ENCODE measurements at regions not wholly inside any gene's neighbourhood (a gene's known extent, or its start where the extent isn't known, plus 50 kb on each side); places are given as distances from the start of the nearest gene placed in this dataset.
"Not testable (repeated sequence)": the region's sequence is repeated elsewhere in the genome, so short reads cannot be mapped to it uniquely, and the experiment has no call there.

GRCh38 chr5:68066277-68066955 is 149.1 kb upstream of the PIK3R1 start:
- no peak overlapping the region for H3K4me3 Mint-ChIP-seq
- H3K36me3 Mint-ChIP-seq: peaks cover 4% of the 10 kb centered on the region
- H3K27ac Mint-ChIP-seq: no peak overlapping the region
- no peaks in the 10 kb centered on the region for H3K27me3 Mint-ChIP-seq
- H3K9me3 Mint-ChIP-seq (ENCODE audit: low read depth): peaks cover 15% of the 10 kb centered on the region
- H3K4me1 Mint-ChIP-seq (ENCODE audit: low read depth): peaks cover 5% of the 10 kb centered on the region

GRCh38 chr5:68065321-68065720 is 150.2 kb upstream of the PIK3R1 start:
- H3K4me3 Mint-ChIP-seq; H3K36me3 Mint-ChIP-seq; H3K27me3 Mint-ChIP-seq; H3K4me1 Mint-ChIP-seq (ENCODE audit: low read depth); H3K27ac Mint-ChIP-seq: not testable (repeated sequence)
- peaks cover 15% of the 10 kb centered on the region for H3K9me3 Mint-ChIP-seq (ENCODE audit: low read depth)

DNA sequence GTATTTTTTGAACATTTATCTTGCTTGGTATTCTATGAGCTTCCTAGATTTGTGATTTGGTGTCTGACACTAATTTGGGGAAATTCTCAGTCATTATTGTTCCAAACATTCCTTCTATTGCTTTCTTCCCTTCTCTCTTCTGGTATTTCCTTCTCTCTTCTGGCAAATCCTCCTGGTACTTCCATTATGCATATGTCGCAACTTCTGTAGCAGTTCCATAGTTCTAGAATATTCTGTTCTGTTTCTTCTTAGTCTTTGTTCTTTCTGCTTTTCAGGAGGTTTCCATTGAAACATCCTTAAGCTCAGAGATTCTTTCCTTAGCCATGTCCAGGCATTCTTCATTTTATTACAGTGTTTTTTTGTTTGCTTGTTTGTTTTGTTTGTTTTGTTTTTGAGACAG is 155.2 kb upstream of the PIK3R1 start:
- peaks cover 6% of the 10 kb centered on the region for H3K9me3 Mint-ChIP-seq (ENCODE audit: low read depth)
- peaks cover 8% of the 10 kb centered on the region for H3K36me3 Mint-ChIP-seq
- H3K4me3 Mint-ChIP-seq: no peak overlapping the region
- H3K27me3 Mint-ChIP-seq: peaks cover 2% of the 10 kb centered on the region
- H3K4me1 Mint-ChIP-seq (ENCODE audit: low read depth): no peaks in the 10 kb centered on the region
- no peak overlapping the region for H3K27ac Mint-ChIP-seq

- peaks cover 2% of the 10 kb centered on the region for H3K27me3 Mint-ChIP-seq
- no peak overlapping the region for H3K27ac Mint-ChIP-seq
- H3K36me3 Mint-ChIP-seq: peaks cover 4% of the 10 kb centered on the region
- no peaks in the 10 kb centered on the region for H3K4me1 Mint-ChIP-seq (ENCODE audit: low read depth)
- H3K9me3 Mint-ChIP-seq (ENCODE audit: low read depth): peaks cover 1% of the 10 kb centered on the region
- H3K4me3 Mint-ChIP-seq: no peak overlapping the region
Measured at GRCh38 chr5:68057191-68057590, 158.4 kb upstream of the PIK3R1 start.

DNA sequence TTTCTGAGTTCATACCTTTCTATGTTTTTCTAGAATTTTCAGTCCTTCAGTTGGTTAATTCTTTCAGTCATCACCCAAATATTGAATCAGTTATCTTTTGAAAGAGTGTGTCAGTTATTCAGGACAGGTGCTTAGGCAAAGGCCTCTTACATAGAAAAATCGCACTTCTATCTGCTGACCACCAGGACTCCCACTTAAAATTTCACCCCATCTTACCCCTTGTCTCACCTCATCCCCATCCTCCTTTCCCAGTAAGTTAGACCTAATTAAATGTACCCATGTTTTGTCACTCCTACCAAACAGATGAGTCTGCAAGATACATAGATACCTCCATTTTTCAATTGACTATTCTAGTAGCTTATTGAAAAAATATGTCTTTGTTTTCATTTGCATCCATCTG is 159.9 kb upstream of the PIK3R1 start:
- Mint-ChIP-seq H3K27me3 (peaks cover 2% of the 10 kb centered on the region), H3K4me3 (no peak overlapping the region), H3K36me3 (no peaks in the 10 kb centered on the region), H3K4me1 (ENCODE audit: low read depth) (no peaks in the 10 kb centered on the region), H3K27ac (no peak overlapping the region), H3K9me3 (ENCODE audit: low read depth) (no peaks in the 10 kb centered on the region)

GRCh38 chr5:68054638-68055037 is 160.9 kb upstream of the PIK3R1 start:
- Mint-ChIP-seq H3K27ac (no peak overlapping the region), H3K4me3 (no peak overlapping the region), H3K36me3 (no peaks in the 10 kb centered on the region), H3K27me3 (peaks cover 3% of the 10 kb centered on the region), H3K4me1 (ENCODE audit: low read depth) (no peaks in the 10 kb centered on the region), H3K9me3 (ENCODE audit: low read depth) (no peaks in the 10 kb centered on the region)

GRCh38 chr5:68053202-68053601 is 162.4 kb upstream of the PIK3R1 start:
- H3K36me3 Mint-ChIP-seq: no peaks in the 10 kb centered on the region
- peaks cover 5% of the 10 kb centered on the region for H3K9me3 Mint-ChIP-seq (ENCODE audit: low read depth)
- no peaks in the 10 kb centered on the region for H3K4me1 Mint-ChIP-seq (ENCODE audit: low read depth)
- no peak overlapping the region for H3K27ac Mint-ChIP-seq
- H3K27me3 Mint-ChIP-seq: peaks cover 2% of the 10 kb centered on the region
- no peak overlapping the region for H3K4me3 Mint-ChIP-seq

DNA sequence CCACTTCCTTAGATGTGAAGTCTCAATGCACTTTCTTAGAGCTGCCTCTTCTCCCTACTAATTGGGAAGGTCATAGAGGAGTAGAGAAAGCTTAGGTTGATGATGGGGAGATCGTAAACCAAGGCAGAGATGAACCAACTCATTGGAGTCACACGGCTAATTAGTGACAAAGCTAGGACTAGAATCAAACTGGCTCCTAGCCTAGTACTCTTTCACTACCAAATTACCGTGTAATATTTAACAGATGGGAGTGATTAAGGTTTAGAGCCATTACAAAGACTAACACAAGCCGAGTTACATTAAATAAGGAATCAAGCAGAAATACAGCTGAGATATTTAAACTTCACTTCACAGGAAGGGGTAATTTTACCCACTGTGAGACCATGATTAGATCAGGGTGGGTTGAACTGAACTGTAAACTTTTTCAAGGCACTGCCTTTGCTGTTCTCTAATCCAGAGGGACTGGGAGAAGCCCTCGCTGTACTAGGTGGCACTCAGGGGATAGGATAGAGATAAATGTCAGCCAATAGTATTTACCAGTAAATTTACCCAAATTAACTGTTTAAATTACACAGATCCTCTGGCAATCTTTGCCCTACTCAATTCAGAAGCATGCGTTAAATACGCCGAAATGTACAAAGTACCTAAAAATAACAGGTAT is 166.4 kb upstream of the PIK3R1 start:
- peaks cover 4% of the 10 kb centered on the region for H3K36me3 Mint-ChIP-seq
- no peak overlapping the region for H3K4me3 Mint-ChIP-seq
- H3K9me3 Mint-ChIP-seq (ENCODE audit: low read depth): peaks cover 12% of the 10 kb centered on the region
- H3K27ac Mint-ChIP-seq: no peak overlapping the region
- H3K27me3 Mint-ChIP-seq: peaks cover 3% of the 10 kb centered on the region
- no peaks in the 10 kb centered on the region for H3K4me1 Mint-ChIP-seq (ENCODE audit: low read depth)

GRCh38 chr5:68048516-68048915 is 167.0 kb upstream of the PIK3R1 start:
- Mint-ChIP-seq H3K9me3 (ENCODE audit: low read depth) (peaks cover 12% of the 10 kb centered on the region), H3K4me1 (ENCODE audit: low read depth) (no peaks in the 10 kb centered on the region), H3K27me3 (peaks cover 3% of the 10 kb centered on the region), H3K27ac (no peak overlapping the region), H3K4me3 (no peak overlapping the region), H3K36me3 (peaks cover 4% of the 10 kb centered on the region)

- not testable (repeated sequence) for H3K4me3 Mint-ChIP-seq; H3K27me3 Mint-ChIP-seq; H3K36me3 Mint-ChIP-seq; H3K4me1 Mint-ChIP-seq (ENCODE audit: low read depth); H3K27ac Mint-ChIP-seq
- peaks cover 12% of the 10 kb centered on the region for H3K9me3 Mint-ChIP-seq (ENCODE audit: low read depth)
Measured at GRCh38 chr5:68048054-68048453, 167.5 kb upstream of the PIK3R1 start.

DNA sequence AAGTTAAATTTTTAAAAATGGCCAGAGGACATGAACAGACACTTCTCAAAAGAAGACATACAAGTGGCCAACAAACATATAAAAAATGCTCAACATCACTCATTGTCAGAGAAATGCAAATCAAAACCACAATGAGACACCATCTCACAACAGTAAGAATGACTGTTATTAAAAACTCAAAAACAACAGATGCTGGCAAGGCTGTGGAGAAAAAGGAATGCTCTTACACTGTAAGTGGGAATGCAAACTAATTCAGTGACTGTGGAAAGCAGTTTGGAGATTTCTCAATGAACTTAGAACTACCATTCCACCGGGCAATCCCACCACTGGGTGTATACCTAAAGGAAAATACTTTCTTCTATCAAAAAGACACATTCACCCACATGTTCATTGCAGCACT is 168.5 kb upstream of the PIK3R1 start:
- H3K27ac Mint-ChIP-seq: no peak overlapping the region
- H3K4me3 Mint-ChIP-seq: no peak overlapping the region
- no peaks in the 10 kb centered on the region for H3K4me1 Mint-ChIP-seq (ENCODE audit: low read depth)
- peaks cover 3% of the 10 kb centered on the region for H3K27me3 Mint-ChIP-seq
- H3K36me3 Mint-ChIP-seq: peaks cover 4% of the 10 kb centered on the region
- peaks cover 12% of the 10 kb centered on the region for H3K9me3 Mint-ChIP-seq (ENCODE audit: low read depth)

- no peak overlapping the region for H3K4me3 Mint-ChIP-seq
- no peak overlapping the region for H3K27ac Mint-ChIP-seq
- peaks cover 4% of the 10 kb centered on the region for H3K36me3 Mint-ChIP-seq
- peaks cover 12% of the 10 kb centered on the region for H3K9me3 Mint-ChIP-seq (ENCODE audit: low read depth)
- no peaks in the 10 kb centered on the region for H3K4me1 Mint-ChIP-seq (ENCODE audit: low read depth)
- H3K27me3 Mint-ChIP-seq: peaks cover 3% of the 10 kb centered on the region
Measured at GRCh38 chr5:68046445-68046844, 169.1 kb upstream of the PIK3R1 start.

GRCh38 chr5:68041293-68041692 is 174.3 kb upstream of the PIK3R1 start:
- H3K9me3 Mint-ChIP-seq (ENCODE audit: low read depth): no peaks in the 10 kb centered on the region
- H3K27me3 Mint-ChIP-seq: no peaks in the 10 kb centered on the region
- H3K4me1 Mint-ChIP-seq (ENCODE audit: low read depth): no peaks in the 10 kb centered on the region
- H3K4me3 Mint-ChIP-seq: no peak overlapping the region
- no peak overlapping the region for H3K27ac Mint-ChIP-seq
- peaks cover 2% of the 10 kb centered on the region for H3K36me3 Mint-ChIP-seq

DNA sequence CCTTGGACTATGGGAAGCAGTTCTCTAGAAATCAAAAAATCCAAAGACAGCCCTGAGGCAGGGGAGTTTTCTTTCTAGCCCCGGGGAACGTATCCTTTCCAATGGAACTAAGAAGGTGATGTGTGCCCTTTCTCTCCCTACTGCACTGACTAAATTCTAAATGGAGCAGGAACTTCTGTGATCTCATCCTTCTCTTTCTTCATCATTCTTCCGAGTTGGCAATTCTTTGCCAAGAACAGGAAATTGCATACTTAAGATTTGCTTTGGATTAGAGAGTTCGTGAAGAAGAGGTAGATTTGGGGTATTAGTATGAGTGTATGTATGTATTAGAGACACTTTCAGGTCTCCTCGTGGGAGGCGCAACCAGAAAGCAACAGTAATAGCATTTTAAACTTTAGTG is 178.0 kb upstream of the PIK3R1 start:
- H3K4me3 Mint-ChIP-seq: no peak overlapping the region
- no peak overlapping the region for H3K27ac Mint-ChIP-seq

GRCh38 chr5:68033961-68034571 is 181.5 kb upstream of the PIK3R1 start:
- Mint-ChIP-seq H3K27ac (no peak overlapping the region), H3K27me3 (no peaks in the 10 kb centered on the region), H3K4me1 (ENCODE audit: low read depth) (no peaks in the 10 kb centered on the region), H3K9me3 (ENCODE audit: low read depth) (no peaks in the 10 kb centered on the region), H3K4me3 (no peak overlapping the region), H3K36me3 (no peaks in the 10 kb centered on the region)

More for the DNA sequence above, 178.0 kb upstream of the PIK3R1 start:
- H3K9me3 Mint-ChIP-seq (ENCODE audit: low read depth): no peaks in the 10 kb centered on the region
- H3K4me1 Mint-ChIP-seq (ENCODE audit: low read depth): no peaks in the 10 kb centered on the region
- H3K36me3 Mint-ChIP-seq: no peaks in the 10 kb centered on the region
- no peaks in the 10 kb centered on the region for H3K27me3 Mint-ChIP-seq

All from activated naive CD8-positive, alpha-beta T cell (primary cell).